ENCODE measurements at regions not wholly inside any gene's neighbourhood (a gene's known extent, or its start where the extent isn't known, plus 50 kb on each side); places are given as distances from the start of the nearest gene placed in this dataset.

GRCh38 chr7:35993676-35994606 is 159.1 kb upstream of the EEPD1 start:
- TF ChIP-seq, protein P1, sequence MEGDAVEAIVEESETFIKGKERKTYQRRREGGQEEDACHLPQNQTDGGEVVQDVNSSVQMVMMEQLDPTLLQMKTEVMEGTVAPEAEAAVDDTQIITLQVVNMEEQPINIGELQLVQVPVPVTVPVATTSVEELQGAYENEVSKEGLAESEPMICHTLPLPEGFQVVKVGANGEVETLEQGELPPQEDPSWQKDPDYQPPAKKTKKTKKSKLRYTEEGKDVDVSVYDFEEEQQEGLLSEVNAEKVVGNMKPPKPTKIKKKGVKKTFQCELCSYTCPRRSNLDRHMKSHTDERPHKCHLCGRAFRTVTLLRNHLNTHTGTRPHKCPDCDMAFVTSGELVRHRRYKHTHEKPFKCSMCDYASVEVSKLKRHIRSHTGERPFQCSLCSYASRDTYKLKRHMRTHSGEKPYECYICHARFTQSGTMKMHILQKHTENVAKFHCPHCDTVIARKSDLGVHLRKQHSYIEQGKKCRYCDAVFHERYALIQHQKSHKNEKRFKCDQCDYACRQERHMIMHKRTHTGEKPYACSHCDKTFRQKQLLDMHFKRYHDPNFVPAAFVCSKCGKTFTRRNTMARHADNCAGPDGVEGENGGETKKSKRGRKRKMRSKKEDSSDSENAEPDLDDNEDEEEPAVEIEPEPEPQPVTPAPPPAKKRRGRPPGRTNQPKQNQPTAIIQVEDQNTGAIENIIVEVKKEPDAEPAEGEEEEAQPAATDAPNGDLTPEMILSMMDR (IDR thresholded peaks at IDR 0.05; ENCODE audit: insufficient read depth, low read length, severe bottlenecking): no peak
- H3K27me3 ChIP-seq (ENCODE audit: control insufficient read depth, insufficient read depth, low read length): no peaks in the 10 kb centered on the region
- DNase-seq (ENCODE audit: low read depth) (peak; percentile 99), FAIRE-seq (peak; percentile 98)
- H3K4me3 ChIP-seq (ENCODE audit: low read depth, low read length): no peak overlapping the region
- H3K36me3 ChIP-seq (ENCODE audit: control insufficient read depth, insufficient read depth, low read length): no peaks in the 10 kb centered on the region

GRCh38 chr7:35995334-35995733 is 157.7 kb upstream of the EEPD1 start:
- no peak for DNase-seq (ENCODE audit: low read depth)
- Histone ChIP-seq H3K27me3 (ENCODE audit: control insufficient read depth, insufficient read depth, low read length) (no peaks in the 10 kb centered on the region), H3K36me3 (ENCODE audit: control insufficient read depth, insufficient read depth, low read length) (no peaks in the 10 kb centered on the region), H3K4me3 (ENCODE audit: low read depth, low read length) (no peak overlapping the region)
- FAIRE-seq: no peak
- TF ChIP-seq, protein P1 (IDR thresholded peaks at IDR 0.05; ENCODE audit: insufficient read depth, low read length, severe bottlenecking): no peak

- H3K27me3 ChIP-seq (ENCODE audit: control insufficient read depth, insufficient read depth, low read length): no peaks in the 10 kb centered on the region
These were observed 154.6 kb upstream of the EEPD1 start for GRCh38 chr7:35998481-35998880.

DNA sequence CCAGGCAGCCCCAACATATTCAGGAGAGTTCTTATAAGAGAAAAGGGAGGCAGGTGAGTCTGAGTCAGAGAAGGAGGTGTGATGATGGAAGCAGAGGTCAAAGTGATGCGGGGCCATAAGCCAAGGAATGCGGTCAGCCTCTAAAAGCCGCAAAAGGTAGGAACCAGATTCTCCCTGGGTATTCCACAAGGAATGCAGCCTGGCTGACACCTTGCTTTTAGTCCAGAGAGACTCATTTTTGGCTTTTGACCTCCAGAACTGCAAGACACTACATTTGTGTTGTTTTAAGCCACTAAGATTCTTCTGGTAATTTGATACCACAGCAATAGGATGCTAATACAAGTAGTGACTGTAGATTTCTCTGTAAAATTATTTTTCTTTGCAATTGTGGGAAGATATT is 151.5 kb upstream of the EEPD1 start:
- no peak for DNase-seq (ENCODE audit: low read depth)
- H3K4me3 ChIP-seq (ENCODE audit: low read depth, low read length): no peak overlapping the region
- TF ChIP-seq, protein P1 (IDR thresholded peaks at IDR 0.05; ENCODE audit: insufficient read depth, low read length, severe bottlenecking): no peak
- FAIRE-seq: no peak
- no peaks in the 10 kb centered on the region for H3K27me3 ChIP-seq (ENCODE audit: control insufficient read depth, insufficient read depth, low read length)
- no peaks in the 10 kb centered on the region for H3K36me3 ChIP-seq (ENCODE audit: control insufficient read depth, insufficient read depth, low read length)

More at GRCh38 chr7:35998481-35998880, 154.6 kb upstream of the EEPD1 start:
- H3K36me3 ChIP-seq (ENCODE audit: control insufficient read depth, insufficient read depth, low read length): no peaks in the 10 kb centered on the region
- H3K4me3 ChIP-seq (ENCODE audit: low read depth, low read length): no peak overlapping the region
- DNase-seq (ENCODE audit: low read depth) (no peak), FAIRE-seq (no peak)
- TF ChIP-seq, protein P1 (IDR thresholded peaks at IDR 0.05; ENCODE audit: insufficient read depth, low read length, severe bottlenecking): no peak

GRCh38 chr7:36002900-36003299 is 150.2 kb upstream of the EEPD1 start:
- H3K27me3 ChIP-seq (ENCODE audit: control insufficient read depth, insufficient read depth, low read length): no peaks in the 10 kb centered on the region
- TF ChIP-seq, protein P1 (IDR thresholded peaks at IDR 0.05; ENCODE audit: insufficient read depth, low read length, severe bottlenecking): no peak
- no peaks in the 10 kb centered on the region for H3K36me3 ChIP-seq (ENCODE audit: control insufficient read depth, insufficient read depth, low read length)
- H3K4me3 ChIP-seq (ENCODE audit: low read depth, low read length): no peak overlapping the region
- FAIRE-seq (no peak), DNase-seq (ENCODE audit: low read depth) (no peak)

All from bronchial epithelial cell (primary cell).